HepG2 (cell line): ENCODE measurements at regions not wholly inside any gene's neighbourhood (a gene's known extent, or its start where the extent isn't known, plus 50 kb on each side); places are given as distances from the start of the nearest gene placed in this dataset.

Source experiments
- CAMTA2 ChIP-seq: sonication (generic); formaldehyde crosslinking; IDR thresholded peaks from 2 replicates; pipeline ENCODE4 v1.4.0; 2020; ENCODE audit warnings: mild to moderate bottlenecking, missing genetic modification reagents, borderline replicate concordance
- CTCF ChIP-seq: sonication (generic); formaldehyde crosslinking; IDR thresholded peaks from 2 replicates; pipeline ENCODE4 v1.5.0; 2020; ENCODE audit warnings: mild to moderate bottlenecking, missing genetic modification reagents, moderate library complexity
- GLMP ChIP-seq: sonication (generic); formaldehyde crosslinking; IDR thresholded peaks from 2 replicates; pipeline ENCODE4 v1.9.0; 2021; ENCODE audit warnings: missing genetic modification reagents, mild to moderate bottlenecking, borderline replicate concordance
- HIVEP1 ChIP-seq: sonication (generic); formaldehyde crosslinking; IDR thresholded peaks from 2 replicates; pipeline ENCODE4 v1.4.0; 2020; ENCODE audit warnings: mild to moderate bottlenecking, missing genetic modification reagents
- NR2C2 ChIP-seq: sonication (generic); formaldehyde crosslinking; IDR thresholded peaks from 2 replicates; pipeline ENCODE4 v1.4.0; 2020; ENCODE audit warnings: missing genetic modification reagents, mild to moderate bottlenecking, moderate library complexity, borderline replicate concordance
- POLR2A ChIP-seq, 2 experiments: IDR thresholded peaks; 2 replicates each; pipeline ENCODE4 v1.6.1; 2011; ENCODE audit warnings: low read depth in 2 of 2, low read length in 2 of 2, mild to moderate bottlenecking in 1 of 2, moderate library complexity in 1 of 2; ENCODE audit not compliant: insufficient read depth in 1 of 2
- SSRP1 ChIP-seq: IDR thresholded peaks from 2 replicates; pipeline ENCODE4 v1.6.1; 2016; ENCODE audit warnings: control low read depth
- TCF12 ChIP-seq, 2 experiments: fragments of 450-650 bp in 1 of 2; sonication (generic) in 1 of 2; formaldehyde crosslinking in 1 of 2; IDR thresholded peaks; 2 replicates each; pipeline versions ENCODE4 v1.6.1 to v1.8.0; 2017 to 2022; ENCODE audit warnings: antibody characterized with exemption in 1 of 2, mild to moderate bottlenecking in 1 of 2, missing genetic modification reagents in 1 of 2, moderate library complexity in 1 of 2
- TFE3 ChIP-seq: IDR thresholded peaks from 2 replicates; pipeline ENCODE4 v1.6.1; 2016
- ZMAT5 ChIP-seq: sonication (generic); formaldehyde crosslinking; IDR thresholded peaks from 2 replicates; pipeline ENCODE4 v1.5.0; 2020; ENCODE audit warnings: mild to moderate bottlenecking, low read depth, missing genetic modification reagents, borderline replicate concordance
- ZNF775 ChIP-seq: sonication (generic); formaldehyde crosslinking; IDR thresholded peaks from 2 replicates; pipeline ENCODE4 v1.4.0; 2020; ENCODE audit warnings: missing genetic modification reagents, mild to moderate bottlenecking, moderate library complexity, borderline replicate concordance
- ZNF883 ChIP-seq: sonication (generic); formaldehyde crosslinking; IDR thresholded peaks from 2 replicates; pipeline ENCODE4 v1.5.1; 2020; ENCODE audit warnings: mild to moderate bottlenecking, missing genetic modification reagents; ENCODE audit errors: not compliant biosample characterization

- TF ChIP-seq ZMAT5 (CRISPR knock-in tag) (no peak), ZNF775 (CRISPR knock-in tag) (no peak), TCF12 (IDR thresholded peaks at IDR 0.05) (no peak), TCF12 (CRISPR knock-in tag; IDR thresholded peaks at IDR 0.05) (no peak), GLMP (CRISPR knock-in tag) (no peak), ZNF883 (CRISPR knock-in tag) (no peak), HIVEP1 (CRISPR knock-in tag) (no peak), CTCF (CRISPR knock-in tag) (no peak), SSRP1 (no peak), POLR2A (IDR thresholded peaks at IDR 0.05; ENCODE audit: insufficient read depth in 1 of 2, low read depth in 2 of 2, low read length in 2 of 2) (no peak), TFE3 (CRISPR knock-in tag) (no peak), CAMTA2 (CRISPR knock-in tag) (no peak), NR2C2 (CRISPR knock-in tag) (no peak)
Observed at GRCh38 chr2:43051338-43051737, 175.1 kb downstream of the ZFP36L2 start.
